ENCODE measurements at regions not wholly inside any gene's neighbourhood (a gene's known extent, or its start where the extent isn't known, plus 50 kb on each side); places are given as distances from the start of the nearest gene placed in this dataset.

DNA sequence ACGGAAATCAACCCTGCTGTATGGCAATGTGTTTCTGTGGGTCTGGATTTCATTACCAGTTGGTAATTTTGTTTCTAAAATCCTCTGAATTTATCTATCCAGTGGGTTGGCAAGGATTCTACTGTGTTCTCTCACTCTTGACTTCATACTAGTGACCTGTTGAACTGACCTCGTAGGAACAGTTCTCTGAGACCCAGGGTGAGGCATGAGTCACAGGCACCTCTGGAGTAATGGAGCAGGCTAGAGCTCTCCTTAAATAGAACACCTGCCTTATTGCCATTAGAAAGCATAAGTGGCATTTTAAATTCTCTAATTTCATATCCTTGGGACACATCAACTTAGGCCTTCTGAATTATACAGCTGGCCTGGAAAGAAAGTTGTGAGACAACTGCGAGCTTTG is 258.3 kb upstream of the NAV3 start:
- H3T11ph ChIP-seq (ENCODE audit: low read length) = no peak overlapping the region
- Mint-ChIP-seq H3K36me3 (ENCODE audit: insufficient read depth in 1 of 3, low read depth in 3 of 3) (no peaks in the 10 kb centered on the region), H3K4me3 (no peak overlapping the region), H3K27ac (no peak overlapping the region), H3K27me3 (ENCODE audit: low read depth) (no peaks in the 10 kb centered on the region), H3K9me3 (no peaks in the 10 kb centered on the region), H3K4me1 (no peaks in the 10 kb centered on the region)
- H3K4me1 ChIP-seq (ENCODE audit: insufficient read depth, low read length) = no peaks in the 10 kb centered on the region
- no peak overlapping the region for H3K27ac ChIP-seq (ENCODE audit: insufficient read length, low read depth, low read length)
- H3K79me1 ChIP-seq (ENCODE audit: insufficient read depth, low read depth, low read length, poor library complexity, severe bottlenecking) = no peaks in the 10 kb centered on the region
- H4K91ac ChIP-seq (ENCODE audit: insufficient read length, low read depth, low read length) = no peak overlapping the region
- H3K23ac ChIP-seq (ENCODE audit: insufficient read length, low read depth, low read length) = no peak overlapping the region
- H2AK5ac ChIP-seq (ENCODE audit: insufficient read length, low read length) = no peak overlapping the region
- no peak overlapping the region for H3K4ac ChIP-seq (ENCODE audit: low read depth, low read length)
- H3K4me2 ChIP-seq (ENCODE audit: insufficient read depth, insufficient read length, low read length) = no peak overlapping the region
- TF ChIP-seq, protein P1, sequence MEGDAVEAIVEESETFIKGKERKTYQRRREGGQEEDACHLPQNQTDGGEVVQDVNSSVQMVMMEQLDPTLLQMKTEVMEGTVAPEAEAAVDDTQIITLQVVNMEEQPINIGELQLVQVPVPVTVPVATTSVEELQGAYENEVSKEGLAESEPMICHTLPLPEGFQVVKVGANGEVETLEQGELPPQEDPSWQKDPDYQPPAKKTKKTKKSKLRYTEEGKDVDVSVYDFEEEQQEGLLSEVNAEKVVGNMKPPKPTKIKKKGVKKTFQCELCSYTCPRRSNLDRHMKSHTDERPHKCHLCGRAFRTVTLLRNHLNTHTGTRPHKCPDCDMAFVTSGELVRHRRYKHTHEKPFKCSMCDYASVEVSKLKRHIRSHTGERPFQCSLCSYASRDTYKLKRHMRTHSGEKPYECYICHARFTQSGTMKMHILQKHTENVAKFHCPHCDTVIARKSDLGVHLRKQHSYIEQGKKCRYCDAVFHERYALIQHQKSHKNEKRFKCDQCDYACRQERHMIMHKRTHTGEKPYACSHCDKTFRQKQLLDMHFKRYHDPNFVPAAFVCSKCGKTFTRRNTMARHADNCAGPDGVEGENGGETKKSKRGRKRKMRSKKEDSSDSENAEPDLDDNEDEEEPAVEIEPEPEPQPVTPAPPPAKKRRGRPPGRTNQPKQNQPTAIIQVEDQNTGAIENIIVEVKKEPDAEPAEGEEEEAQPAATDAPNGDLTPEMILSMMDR (conservative IDR thresholded peaks at IDR 0.05) = no peak
- H3K79me2 ChIP-seq (ENCODE audit: insufficient read depth, low read length) = no peaks in the 10 kb centered on the region
- no peaks in the 10 kb centered on the region for H3K23me2 ChIP-seq (ENCODE audit: insufficient read length, low read depth, low read length, poor library complexity, severe bottlenecking)
- H3K18ac ChIP-seq (ENCODE audit: insufficient read length, low read depth, low read length) = no peak overlapping the region
- WGBS (ENCODE audit: extremely low coverage, insufficient read length, low lambda C conversion rate) = no CpG with 5 or more reads among the region's 3 CpGs
- H2BK12ac ChIP-seq (ENCODE audit: insufficient read length, low read depth, low read length) = no peak overlapping the region
- no peak overlapping the region for H4K8ac ChIP-seq (replicated peaks; ENCODE audit: insufficient read length, low read depth, low read length)
- no peak for DNase-seq
- no peak overlapping the region for H2AFZ ChIP-seq (ENCODE audit: low read length)
- no peaks in the 10 kb centered on the region for H3K27me3 ChIP-seq (ENCODE audit: insufficient read depth, low read length)
- H2BK120ac ChIP-seq (ENCODE audit: low read depth, low read length, poor library complexity, severe bottlenecking) = no peak overlapping the region
- no peak overlapping the region for H2BK20ac ChIP-seq (ENCODE audit: low read depth, low read length, poor library complexity, severe bottlenecking)
- H3K9ac ChIP-seq (ENCODE audit: extremely low read depth, insufficient read length, low read length) = no peak overlapping the region
- H4K20me1 ChIP-seq (ENCODE audit: control insufficient read depth, insufficient read depth, insufficient read length) = no peaks in the 10 kb centered on the region
- no peak overlapping the region for H4K5ac ChIP-seq (ENCODE audit: insufficient read length, low read depth, low read length)
- H2BK5ac ChIP-seq (ENCODE audit: insufficient read length, low read length) = no peak overlapping the region
- H3K9me3 ChIP-seq (ENCODE audit: control insufficient read depth, low read depth, low read length) = no peaks in the 10 kb centered on the region
- no peak overlapping the region for H3K14ac ChIP-seq (ENCODE audit: insufficient read depth, low read length)
- no peak overlapping the region for H2BK15ac ChIP-seq (ENCODE audit: low read depth, low read length)
- H3K56ac ChIP-seq (ENCODE audit: insufficient read length, low read depth, low read length) = no peak overlapping the region
